ENCODE measurements at regions not wholly inside any gene's neighbourhood (a gene's known extent, or its start where the extent isn't known, plus 50 kb on each side); places are given as distances from the start of the nearest gene placed in this dataset.

- TF ChIP-seq ELF1 (IDR thresholded peaks at IDR 0.05) (no peak), IRF3 (IDR thresholded peaks at IDR 0.05; ENCODE audit: low read depth, low read length) (no peak), FOXM1 (IDR thresholded peaks at IDR 0.05; ENCODE audit: low read depth) (no peak)
These were observed 172.5 kb upstream of the JARID2 start for GRCh38 chr6:15073344-15073789.

Measured in SK-N-SH (cell line).